Coronary artery (tissue), 2 donors: ENCODE measurements at regions not wholly inside any gene's neighbourhood (a gene's known extent, or its start where the extent isn't known, plus 50 kb on each side); places are given as distances from the start of the nearest gene placed in this dataset.

ENCODE experiments used
- DNase-seq: peaks from one replicate; pipeline ENCODE4 v3.0.0-alpha.2; 2017; ENCODE audit warnings: low spot score
- H3K27ac ChIP-seq, 2 donors: fragments of 200-600 bp; sonication (generic); one replicate each; pipeline ENCODE4 v1.5.1; 2016 to 2019
- H3K4me3 ChIP-seq: fragments of 200-600 bp; sonication (generic); 2 replicates; pipeline ENCODE4 v1.5.1; 2016; ENCODE audit warnings: mild to moderate bottlenecking, moderate library complexity
- TF ChIP-seq, protein P1 (sequence below): fragments of 200-600 bp; sonication (generic); IDR thresholded peaks from one replicate; pipeline ENCODE4 v1.5.1; 2019; ENCODE audit warnings: antibody characterized with exemption

DNA sequence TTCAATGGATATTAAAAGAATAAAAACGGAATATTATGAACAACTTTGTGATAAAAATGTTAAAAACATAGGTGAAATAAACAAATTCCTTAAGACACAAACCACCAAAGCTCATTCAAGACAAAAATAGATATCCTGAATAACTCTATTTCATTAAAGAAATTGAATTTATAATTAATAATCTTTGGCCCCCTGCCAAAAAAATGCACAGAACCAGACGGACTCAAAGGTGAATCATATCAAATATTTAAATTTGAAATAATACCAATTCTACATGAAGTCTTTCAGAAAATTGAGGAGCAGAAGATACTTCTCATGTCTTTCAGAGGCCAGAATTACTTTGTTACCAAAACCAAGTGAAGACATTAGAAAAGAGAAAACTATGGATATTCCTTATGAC lies 128.3 kb upstream of the KLHL29 start:
- no peak overlapping the region for H3K27ac ChIP-seq
- no peak overlapping the region for H3K4me3 ChIP-seq
- no peak for DNase-seq
- TF ChIP-seq, protein P1, sequence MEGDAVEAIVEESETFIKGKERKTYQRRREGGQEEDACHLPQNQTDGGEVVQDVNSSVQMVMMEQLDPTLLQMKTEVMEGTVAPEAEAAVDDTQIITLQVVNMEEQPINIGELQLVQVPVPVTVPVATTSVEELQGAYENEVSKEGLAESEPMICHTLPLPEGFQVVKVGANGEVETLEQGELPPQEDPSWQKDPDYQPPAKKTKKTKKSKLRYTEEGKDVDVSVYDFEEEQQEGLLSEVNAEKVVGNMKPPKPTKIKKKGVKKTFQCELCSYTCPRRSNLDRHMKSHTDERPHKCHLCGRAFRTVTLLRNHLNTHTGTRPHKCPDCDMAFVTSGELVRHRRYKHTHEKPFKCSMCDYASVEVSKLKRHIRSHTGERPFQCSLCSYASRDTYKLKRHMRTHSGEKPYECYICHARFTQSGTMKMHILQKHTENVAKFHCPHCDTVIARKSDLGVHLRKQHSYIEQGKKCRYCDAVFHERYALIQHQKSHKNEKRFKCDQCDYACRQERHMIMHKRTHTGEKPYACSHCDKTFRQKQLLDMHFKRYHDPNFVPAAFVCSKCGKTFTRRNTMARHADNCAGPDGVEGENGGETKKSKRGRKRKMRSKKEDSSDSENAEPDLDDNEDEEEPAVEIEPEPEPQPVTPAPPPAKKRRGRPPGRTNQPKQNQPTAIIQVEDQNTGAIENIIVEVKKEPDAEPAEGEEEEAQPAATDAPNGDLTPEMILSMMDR, result no peak

DNA sequence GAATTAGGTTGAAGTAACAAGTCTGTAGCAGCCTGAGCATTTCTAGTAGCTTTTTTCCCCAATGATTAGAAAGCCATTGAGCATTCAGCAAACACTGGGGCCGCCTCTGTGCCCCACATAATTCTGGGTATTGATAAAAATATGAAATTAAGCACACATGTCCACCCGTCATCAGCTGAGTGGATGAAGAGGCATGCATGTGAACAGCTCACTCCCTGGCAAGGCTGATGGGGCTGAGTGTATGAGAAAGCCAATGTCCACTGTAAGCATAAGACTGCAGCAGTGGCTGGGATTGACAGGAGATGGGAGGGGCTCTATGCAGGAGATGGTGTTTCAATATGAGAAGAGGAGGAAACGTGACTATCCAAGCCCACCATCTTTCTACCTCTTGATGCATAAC lies 124.4 kb upstream of the KLHL29 start:
- Histone ChIP-seq H3K27ac (no peak overlapping the region), H3K4me3 (no peak overlapping the region)
- TF ChIP-seq, protein P1, result no peak
- no peak for DNase-seq

DNA sequence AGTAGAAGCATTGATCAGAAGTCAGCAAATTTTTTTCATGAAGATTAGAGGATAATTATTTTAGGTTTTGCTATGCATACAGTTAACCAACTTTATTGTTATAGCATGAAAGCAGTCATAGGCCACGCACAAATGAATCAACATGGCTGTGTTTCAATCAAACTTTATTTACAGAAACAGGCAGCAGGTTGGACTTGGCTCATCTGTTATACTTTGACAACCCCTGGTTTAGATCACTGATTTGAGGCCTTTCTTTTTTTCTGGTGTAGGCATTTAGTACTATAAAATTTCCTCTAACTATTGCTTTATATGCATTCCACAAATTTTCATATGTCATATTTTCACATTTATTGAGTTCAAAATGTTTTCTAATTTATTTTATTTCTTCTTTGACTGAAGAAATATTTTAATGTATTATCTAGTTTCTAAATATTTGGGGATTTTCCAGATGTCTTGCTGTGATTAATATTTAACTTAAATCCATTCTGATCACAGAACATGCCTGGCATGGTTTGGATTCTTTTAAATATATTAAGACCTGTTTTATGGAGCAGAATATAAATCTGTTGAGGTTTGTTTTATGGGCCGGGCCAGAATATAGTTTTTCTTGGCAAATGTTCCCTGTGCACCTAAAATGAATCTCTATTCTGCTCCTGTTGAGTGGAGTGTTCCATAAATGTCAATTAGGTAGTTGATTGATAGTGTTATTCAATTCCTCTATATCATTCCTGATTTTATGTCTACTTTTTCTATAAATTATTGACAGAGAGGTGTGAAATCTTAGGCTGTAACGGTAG lies 116.3 kb upstream of the KLHL29 start:
- DNase-seq, result no peak
- TF ChIP-seq, protein P1, result no peak
- Histone ChIP-seq H3K27ac (no peak overlapping the region), H3K4me3 (no peak overlapping the region)

DNA sequence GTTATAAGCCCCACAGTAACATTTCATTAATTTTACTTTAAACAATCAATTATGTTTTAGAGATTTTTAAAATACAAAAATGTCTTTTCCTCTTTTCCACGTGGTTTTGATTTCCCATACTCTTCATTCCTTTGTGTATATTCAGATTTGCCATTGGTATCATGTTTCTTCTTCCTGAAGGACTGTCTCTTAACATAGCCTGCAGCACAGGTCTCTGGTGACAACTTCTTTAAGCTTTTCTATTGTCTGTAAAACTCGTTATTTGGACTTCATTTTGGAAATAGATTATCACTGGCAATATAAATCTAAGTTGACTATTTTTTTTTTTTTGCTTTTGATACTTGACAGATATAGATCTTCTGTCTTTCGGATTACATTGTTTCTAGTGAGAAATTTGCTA lies 115.2 kb upstream of the KLHL29 start:
- TF ChIP-seq, protein P1, result no peak
- Histone ChIP-seq H3K4me3 (no peak overlapping the region), H3K27ac (no peak overlapping the region)
- DNase-seq, result no peak

DNA sequence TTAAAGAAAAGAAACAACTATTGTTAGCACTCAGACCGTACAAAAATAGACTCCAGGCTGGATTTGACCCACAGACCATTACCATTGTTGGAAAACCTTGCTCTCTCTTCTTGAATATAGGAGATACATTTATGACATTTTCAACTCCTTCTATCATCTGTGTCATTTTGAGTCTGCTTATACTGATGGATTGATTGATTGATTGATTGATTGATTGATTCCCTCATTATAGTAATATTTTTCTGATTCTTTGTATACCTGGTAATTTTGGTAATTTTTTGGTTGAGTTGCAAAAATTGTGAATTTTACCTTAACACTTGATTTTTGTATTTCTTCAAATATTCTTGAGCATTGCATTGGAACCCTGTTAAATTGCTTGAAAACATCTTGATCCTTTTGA lies 114.2 kb upstream of the KLHL29 start:
- no peak overlapping the region for H3K27ac ChIP-seq
- TF ChIP-seq, protein P1, result no peak
- no peak for DNase-seq
- H3K4me3 ChIP-seq, result no peak overlapping the region

DNA sequence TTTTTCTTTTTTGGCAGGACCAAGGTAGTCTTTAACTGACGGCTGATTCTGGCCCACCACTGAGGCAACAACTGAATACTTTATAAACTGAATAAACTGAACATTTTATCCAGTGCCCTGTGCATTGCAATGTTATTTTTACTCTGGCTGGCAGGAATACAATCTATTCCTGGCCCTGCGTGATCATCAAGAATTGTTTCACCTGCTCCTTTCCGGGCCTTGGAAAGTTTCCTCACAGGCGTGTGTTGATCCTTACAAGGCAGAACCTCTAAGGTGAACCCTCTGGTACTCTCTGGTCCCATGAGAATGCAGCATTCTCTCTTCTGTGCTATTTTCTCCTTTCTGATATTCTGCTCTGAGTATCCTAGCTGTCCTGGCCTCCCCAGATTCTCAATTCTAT lies 113.7 kb upstream of the KLHL29 start:
- Histone ChIP-seq H3K27ac (no peak overlapping the region), H3K4me3 (no peak overlapping the region)
- DNase-seq, result no peak
- TF ChIP-seq, protein P1, result no peak

DNA sequence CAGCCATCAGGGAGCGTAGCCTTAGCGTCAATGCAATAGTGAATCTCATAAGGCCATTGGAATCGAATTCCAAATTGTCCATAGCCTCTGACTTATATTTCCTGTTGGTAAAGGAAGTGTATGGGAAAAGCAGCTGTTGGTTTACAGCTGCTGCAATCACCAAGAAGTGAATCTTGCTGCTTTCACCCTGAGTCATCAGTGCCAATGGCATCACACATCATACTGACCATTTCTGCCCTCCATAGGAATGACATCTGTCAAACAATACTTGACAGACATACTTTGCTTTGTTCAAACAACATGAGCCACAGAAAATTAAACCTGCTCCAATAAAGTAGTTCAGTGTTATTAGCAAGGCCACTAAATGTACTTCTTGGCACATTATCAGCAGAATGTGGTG lies 111.2 kb upstream of the KLHL29 start:
- no peak for DNase-seq
- TF ChIP-seq, protein P1, result no peak
- Histone ChIP-seq H3K27ac (no peak overlapping the region), H3K4me3 (no peak overlapping the region)
